ENCODE measurements at regions not wholly inside any gene's neighbourhood (a gene's known extent, or its start where the extent isn't known, plus 50 kb on each side); places are given as distances from the start of the nearest gene placed in this dataset.
"Not testable (repeated sequence)": the region's sequence is repeated elsewhere in the genome, so short reads cannot be mapped to it uniquely, and the experiment has no call there.

DNA sequence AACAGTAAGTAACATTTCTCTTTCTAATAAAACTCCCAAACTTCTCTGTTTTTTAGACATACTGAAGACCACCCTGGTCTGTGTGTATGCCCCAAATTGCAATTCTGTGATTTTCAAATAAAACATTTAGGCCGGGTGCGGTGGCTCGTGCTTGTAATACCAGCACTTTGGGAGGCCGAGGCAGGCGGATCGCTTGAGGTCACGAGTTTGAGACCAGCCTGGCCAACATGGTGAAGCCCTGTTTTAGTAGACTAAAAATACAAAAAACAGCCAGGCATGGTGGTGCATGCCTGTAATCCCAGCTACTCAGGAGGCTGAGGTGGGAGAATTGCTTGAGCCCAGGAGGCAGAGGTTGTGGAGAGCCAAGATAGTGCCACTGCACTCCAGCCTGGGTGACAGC is 368.5 kb downstream of the PTPRU start:
- not testable (repeated sequence) for TF ChIP-seq YY1 (IDR thresholded peaks at IDR 0.05; ENCODE audit: insufficient read depth, insufficient read length); ZNF274 (IDR thresholded peaks at IDR 0.05; ENCODE audit: low read depth, low read length); SUZ12 (IDR thresholded peaks at IDR 0.05; ENCODE audit: extremely low read depth, insufficient read depth, insufficient read length)

All from NT2/D1 (cell line).